Esophagus squamous epithelium (tissue), 5 donors: ENCODE measurements at regions not wholly inside any gene's neighbourhood (a gene's known extent, or its start where the extent isn't known, plus 50 kb on each side); places are given as distances from the start of the nearest gene placed in this dataset.

Experiments used
- DNase-seq: peaks from one replicate; lab custom pipeline; 2025; lab: John Stamatoyannopoulos, UW
- H3K27ac ChIP-seq, 4 donors: fragments of 200-600 bp; sonication (generic); one replicate each; pipeline ENCODE4 v1.5.1; 2016 to 2019; ENCODE audit warnings: mild to moderate bottlenecking in 1 of 4
- H3K27me3 ChIP-seq, 4 donors: fragments of 200-600 bp; sonication (generic); 1 replicate in 3 of 4; 2 replicates in 1 of 4; pipeline versions ENCODE4 v1.5.1 to v1.6.0; 2017 to 2021; ENCODE audit warnings: antibody characterized with exemption in 1 of 4
- H3K36me3 ChIP-seq, 3 donors: fragments of 200-600 bp; sonication (generic); one replicate each; pipeline ENCODE4 v1.5.1; 2016 to 2019
- H3K4me1 ChIP-seq, 3 donors: fragments of 200-600 bp; sonication (generic); one replicate each; pipeline ENCODE4 v1.5.1; 2017 to 2019
- H3K4me3 ChIP-seq, 4 donors: fragments of 200-600 bp; sonication (generic); 1 replicate in 3 of 4; 2 replicates in 1 of 4; pipeline ENCODE4 v1.5.1; 2016 to 2019; ENCODE audit warnings: mild to moderate bottlenecking in 2 of 4, moderate library complexity in 1 of 4
- H3K9me3 ChIP-seq, 3 donors: fragments of 200-600 bp; sonication (generic); one replicate each; pipeline ENCODE4 v1.5.1; 2016 to 2019
- POLR2A ChIP-seq, 4 donors: fragments of 450-650 bp; IDR thresholded peaks; one replicate each; pipeline ENCODE4 v1.6.1; 2017; ENCODE audit warnings: antibody characterized with exemption in 4 of 4, mild to moderate bottlenecking in 4 of 4, moderate library complexity in 3 of 4
- WGBS, 2 donors: methylation state at CpG; one replicate each; pipeline ENCODE4 v1.1.5; 2018; 5-methylcytosine and 5-hydroxymethylcytosine counted together
- intact Hi-C: fragments of 100-400 bp; cut with DNase I; formaldehyde crosslinking; loops from one replicate; pipeline ENCODE4 v1.15.0; 2022
- TF ChIP-seq, protein P1 (sequence below), 6 experiments: fragments of 450-650 bp in 4 of 6; fragments of 200-600 bp in 2 of 6; sonication (generic) in 2 of 6; IDR thresholded peaks; one replicate each; pipeline ENCODE4 v1.5.1; 2016 to 2019; ENCODE audit warnings: antibody characterized with exemption in 6 of 6, mild to moderate bottlenecking in 4 of 6, moderate library complexity in 4 of 6
- donor health status: DM: yes; HTN: yes; CAD: no.

DNA sequence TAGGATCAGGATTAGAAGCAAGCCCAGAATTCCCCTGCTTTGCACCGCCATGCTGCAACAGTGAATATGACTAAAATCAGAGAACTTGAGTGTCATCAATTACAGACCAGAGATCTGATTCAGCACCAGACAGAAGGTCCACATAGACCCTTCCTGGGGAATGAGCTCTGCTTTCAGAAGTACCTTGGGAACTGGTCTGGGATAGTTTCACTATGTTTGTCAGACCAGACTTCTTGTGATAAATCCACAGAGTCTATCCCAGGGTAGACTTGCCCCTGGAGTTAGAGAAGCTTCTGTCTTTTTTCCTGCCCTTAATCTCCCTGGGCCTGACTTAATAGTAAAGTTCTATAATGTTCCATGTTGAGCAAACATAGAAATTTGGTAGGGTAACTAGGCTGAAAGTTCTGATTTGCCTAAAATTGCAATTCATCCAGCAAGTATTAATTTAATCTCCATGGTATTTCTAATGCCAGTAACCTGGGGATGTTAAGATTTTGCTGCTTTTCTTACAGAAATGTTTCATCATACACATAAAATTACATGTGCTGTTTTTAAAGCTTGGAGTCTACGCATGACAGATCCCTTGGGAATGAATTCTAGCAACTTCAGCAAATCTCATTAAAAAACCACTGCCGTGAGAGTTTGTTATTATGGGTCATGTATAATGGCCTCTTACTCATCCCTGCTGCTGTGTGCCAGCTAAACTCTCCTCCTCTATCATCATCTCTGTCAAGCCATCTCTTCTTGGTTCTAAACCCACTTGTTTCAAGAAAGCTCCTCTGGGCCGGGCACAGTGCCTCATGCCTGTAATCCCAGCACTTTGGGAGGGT lies 61.3 kb upstream of the METAP2 start:
- peaks cover 0 to 37% (median 3%) of the 10 kb centered on the region in 3 donors for H3K4me1 ChIP-seq
- TF ChIP-seq POLR2A (IDR thresholded peaks at IDR 0.05): no peak
- TF ChIP-seq, protein P1, sequence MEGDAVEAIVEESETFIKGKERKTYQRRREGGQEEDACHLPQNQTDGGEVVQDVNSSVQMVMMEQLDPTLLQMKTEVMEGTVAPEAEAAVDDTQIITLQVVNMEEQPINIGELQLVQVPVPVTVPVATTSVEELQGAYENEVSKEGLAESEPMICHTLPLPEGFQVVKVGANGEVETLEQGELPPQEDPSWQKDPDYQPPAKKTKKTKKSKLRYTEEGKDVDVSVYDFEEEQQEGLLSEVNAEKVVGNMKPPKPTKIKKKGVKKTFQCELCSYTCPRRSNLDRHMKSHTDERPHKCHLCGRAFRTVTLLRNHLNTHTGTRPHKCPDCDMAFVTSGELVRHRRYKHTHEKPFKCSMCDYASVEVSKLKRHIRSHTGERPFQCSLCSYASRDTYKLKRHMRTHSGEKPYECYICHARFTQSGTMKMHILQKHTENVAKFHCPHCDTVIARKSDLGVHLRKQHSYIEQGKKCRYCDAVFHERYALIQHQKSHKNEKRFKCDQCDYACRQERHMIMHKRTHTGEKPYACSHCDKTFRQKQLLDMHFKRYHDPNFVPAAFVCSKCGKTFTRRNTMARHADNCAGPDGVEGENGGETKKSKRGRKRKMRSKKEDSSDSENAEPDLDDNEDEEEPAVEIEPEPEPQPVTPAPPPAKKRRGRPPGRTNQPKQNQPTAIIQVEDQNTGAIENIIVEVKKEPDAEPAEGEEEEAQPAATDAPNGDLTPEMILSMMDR (IDR thresholded peaks at IDR 0.05): no peak
- H3K27ac ChIP-seq: no peak overlapping the region
- intact Hi-C loops: no loop called here
- no peaks in the 10 kb centered on the region for H3K9me3 ChIP-seq
- no peaks in the 10 kb centered on the region for H3K36me3 ChIP-seq
- H3K4me3 ChIP-seq: no peak overlapping the region
- peaks cover 0 to 78% (median 0%) of the 10 kb centered on the region in 4 donors for H3K27me3 ChIP-seq
- DNase-seq: no peak
- WGBS, 2 donors: 36 to 40% methylated on average over 3 to 4 of the region's 4 CpGs

DNA sequence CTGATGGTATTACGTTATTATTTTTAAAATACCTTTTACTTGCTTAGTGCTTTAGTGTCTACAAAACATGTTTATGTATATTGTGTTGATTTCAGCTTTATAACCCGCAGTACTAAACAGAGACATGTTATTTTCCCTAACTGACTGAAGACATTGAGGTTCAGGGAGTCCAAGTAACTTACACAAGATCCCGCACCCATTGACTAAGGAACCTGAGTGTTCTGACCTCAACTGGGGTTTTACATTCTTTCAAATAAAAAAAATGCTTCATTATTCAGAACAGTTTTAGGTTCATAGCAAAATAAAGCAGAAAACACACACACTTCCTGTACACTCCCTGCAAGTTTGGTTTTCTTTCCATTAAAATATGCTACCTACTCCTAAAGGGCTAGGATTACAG lies 60.4 kb upstream of the METAP2 start:
- H3K27ac ChIP-seq: no peak overlapping the region
- no peak overlapping the region for H3K4me3 ChIP-seq
- 86 to 91% methylated on average over 3 of the region's 3 CpGs for WGBS, 2 donors
- TF ChIP-seq, protein P1 (IDR thresholded peaks at IDR 0.05): no peak
- TF ChIP-seq POLR2A (IDR thresholded peaks at IDR 0.05): no peak
- no peaks in the 10 kb centered on the region for H3K9me3 ChIP-seq
- peaks cover 0 to 74% (median 0%) of the 10 kb centered on the region in 4 donors for H3K27me3 ChIP-seq
- DNase-seq: no peak
- H3K4me1 ChIP-seq: peaks cover 0 to 38% (median 3%) of the 10 kb centered on the region in 3 donors
- H3K36me3 ChIP-seq: no peaks in the 10 kb centered on the region
- intact Hi-C loops: no loop called here

DNA sequence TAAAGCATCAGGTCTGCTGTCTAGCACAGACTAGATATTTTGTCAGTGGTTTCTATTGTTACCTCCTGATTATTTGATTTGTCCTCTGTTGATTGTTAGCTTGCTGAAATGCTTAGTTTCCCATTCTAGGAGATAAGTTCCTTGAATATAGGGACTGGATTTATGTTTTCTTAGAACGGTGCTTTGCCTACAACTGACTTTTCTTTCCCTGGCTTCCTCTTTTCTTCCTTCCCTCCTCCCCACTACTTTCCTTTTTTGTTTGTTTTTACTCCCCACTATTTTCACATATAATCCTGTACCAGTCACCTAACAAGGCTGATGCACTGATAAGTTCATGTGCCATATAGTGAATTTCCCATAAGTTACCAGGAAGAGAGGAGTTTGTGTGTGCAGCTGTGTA lies 58.5 kb upstream of the METAP2 start:
- no peak overlapping the region for H3K4me3 ChIP-seq
- WGBS, 2 donors: 63 to 77% methylated on average over 1 of the region's 1 CpG
- no peak for DNase-seq
- peaks cover 0 to 55% (median 0%) of the 10 kb centered on the region in 4 donors for H3K27me3 ChIP-seq
- H3K36me3 ChIP-seq: no peaks in the 10 kb centered on the region
- intact Hi-C loops: no loop called here
- H3K4me1 ChIP-seq: peaks cover 0 to 38% (median 3%) of the 10 kb centered on the region in 3 donors
- TF ChIP-seq, protein P1 (IDR thresholded peaks at IDR 0.05): no peak
- TF ChIP-seq POLR2A (IDR thresholded peaks at IDR 0.05): no peak
- no peaks in the 10 kb centered on the region for H3K9me3 ChIP-seq
- H3K27ac ChIP-seq: no peak overlapping the region

DNA sequence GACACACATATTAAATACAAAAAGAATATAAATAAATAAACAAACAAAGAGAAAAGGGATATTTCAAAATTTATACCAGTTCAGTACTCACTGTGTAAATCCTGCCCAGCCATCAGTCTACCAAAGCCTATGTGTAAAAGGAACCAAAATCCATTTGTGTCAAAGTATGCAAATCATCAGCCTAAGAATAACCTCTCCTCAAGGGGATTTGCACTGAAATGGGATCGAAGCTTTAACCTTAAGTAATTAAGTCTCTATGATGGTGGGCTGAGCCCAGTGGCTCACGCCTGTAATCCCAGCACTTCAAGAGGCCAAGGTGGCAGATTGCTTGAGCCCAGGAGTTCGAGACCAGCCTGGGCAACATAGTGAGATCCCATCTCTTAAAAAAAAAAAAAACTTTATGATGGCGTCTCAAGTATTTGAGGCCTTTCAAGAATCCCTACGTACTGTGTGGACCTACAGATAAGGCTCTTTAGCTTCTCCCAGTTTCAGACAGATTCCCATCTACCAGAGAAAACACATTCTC lies 57.8 kb upstream of the METAP2 start:
- intact Hi-C loops: no loop called here
- H3K27ac ChIP-seq: no peak overlapping the region
- WGBS, 2 donors: 79 to 89% methylated on average over 5 of the region's 5 CpGs
- no peaks in the 10 kb centered on the region for H3K36me3 ChIP-seq
- H3K4me1 ChIP-seq: peaks cover 0 to 33% (median 3%) of the 10 kb centered on the region in 3 donors
- peaks cover 0 to 49% (median 0%) of the 10 kb centered on the region in 4 donors for H3K27me3 ChIP-seq
- no peak overlapping the region for H3K4me3 ChIP-seq
- no peak for TF ChIP-seq POLR2A (IDR thresholded peaks at IDR 0.05)
- TF ChIP-seq, protein P1 (IDR thresholded peaks at IDR 0.05): no peak
- DNase-seq: no peak
- H3K9me3 ChIP-seq: no peaks in the 10 kb centered on the region

DNA sequence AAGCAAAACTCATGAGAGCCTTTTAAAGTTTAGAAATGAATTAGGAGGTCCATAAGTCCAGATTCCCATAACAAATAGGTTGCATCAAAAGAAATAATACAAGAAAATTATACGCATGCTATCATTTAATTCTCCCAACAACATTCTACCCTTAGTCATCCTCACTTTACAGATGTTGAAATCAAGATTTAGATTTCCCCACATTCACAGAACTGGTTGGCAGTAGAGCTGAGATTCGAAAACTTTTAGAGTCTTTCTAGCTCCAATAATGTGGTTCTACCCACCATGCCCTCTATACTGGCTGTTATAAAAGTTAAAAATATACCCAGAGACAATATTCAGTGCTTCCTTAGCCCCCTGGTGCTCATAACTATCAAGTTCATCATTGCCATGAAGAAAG lies 56.6 kb upstream of the METAP2 start:
- TF ChIP-seq POLR2A (IDR thresholded peaks at IDR 0.05): no peak
- TF ChIP-seq, protein P1 (IDR thresholded peaks at IDR 0.05): no peak
- 84 to 87% methylated on average over 2 of the region's 2 CpGs for WGBS, 2 donors

More for the DNA sequence above, 56.6 kb upstream of the METAP2 start:
- Histone ChIP-seq H3K27me3 (peaks cover 0 to 39% (median 0%) of the 10 kb centered on the region in 4 donors), H3K9me3 (no peaks in the 10 kb centered on the region), H3K36me3 (no peaks in the 10 kb centered on the region), H3K4me3 (no peak overlapping the region), H3K27ac (peak overlapping the region in 1 of 4 donors; percentile 8), H3K4me1 (peaks cover 0 to 21% (median 3%) of the 10 kb centered on the region in 3 donors)
- intact Hi-C loops: no loop called here
- no peak for DNase-seq
